ENCODE measurements at regions not wholly inside any gene's neighbourhood (a gene's known extent, or its start where the extent isn't known, plus 50 kb on each side); places are given as distances from the start of the nearest gene placed in this dataset.

GRCh38 chr3:182357928-182358327 lies 435.4 kb upstream of the ATP11B start:
- intact Hi-C loops (cut with micrococcal nuclease), result no loop called here
- Mint-ChIP-seq H3K27me3 (no peaks in the 10 kb centered on the region), H3K36me3 (ENCODE audit: low read depth) (no peaks in the 10 kb centered on the region), H3K27ac (no peak overlapping the region), H3K4me1 (ENCODE audit: low read depth) (no peaks in the 10 kb centered on the region), H3K4me3 (no peak overlapping the region), H3K9me3 (peaks cover 11% of the 10 kb centered on the region)

DNA sequence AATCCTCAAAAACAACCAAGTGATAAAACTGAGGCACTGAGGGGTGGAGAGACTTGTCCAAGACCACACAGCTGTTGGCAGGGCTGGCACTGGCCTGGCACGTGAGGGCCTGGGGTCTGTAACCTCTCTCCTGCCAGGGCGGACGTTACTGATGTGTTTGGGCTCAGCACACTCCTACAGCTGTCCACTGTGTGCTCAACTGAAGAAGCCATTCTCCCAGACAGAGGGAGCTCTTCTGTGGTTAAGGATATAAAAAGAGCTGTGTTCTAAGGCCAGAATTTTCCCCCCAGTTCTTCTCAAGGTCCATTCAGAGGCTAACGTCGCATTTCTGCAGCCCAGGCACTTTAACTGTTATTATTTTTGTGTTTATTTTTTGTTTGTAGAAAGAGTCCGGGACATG lies 429.0 kb upstream of the ATP11B start:
- Mint-ChIP-seq H3K4me1 (ENCODE audit: low read depth) (no peaks in the 10 kb centered on the region), H3K27ac (no peak overlapping the region), H3K9me3 (peaks cover 10% of the 10 kb centered on the region), H3K36me3 (ENCODE audit: low read depth) (no peaks in the 10 kb centered on the region), H3K27me3 (no peaks in the 10 kb centered on the region), H3K4me3 (no peak overlapping the region)
- intact Hi-C loops (cut with micrococcal nuclease), result no loop called here

GRCh38 chr3:182364723-182365650 lies 428.3 kb upstream of the ATP11B start:
- Mint-ChIP-seq H3K9me3 (peaks cover 3% of the 10 kb centered on the region), H3K4me1 (ENCODE audit: low read depth) (no peaks in the 10 kb centered on the region), H3K36me3 (ENCODE audit: low read depth) (no peaks in the 10 kb centered on the region), H3K4me3 (no peak overlapping the region), H3K27me3 (no peaks in the 10 kb centered on the region), H3K27ac (no peak overlapping the region)
- intact Hi-C loops (cut with micrococcal nuclease), result no loop called here

DNA sequence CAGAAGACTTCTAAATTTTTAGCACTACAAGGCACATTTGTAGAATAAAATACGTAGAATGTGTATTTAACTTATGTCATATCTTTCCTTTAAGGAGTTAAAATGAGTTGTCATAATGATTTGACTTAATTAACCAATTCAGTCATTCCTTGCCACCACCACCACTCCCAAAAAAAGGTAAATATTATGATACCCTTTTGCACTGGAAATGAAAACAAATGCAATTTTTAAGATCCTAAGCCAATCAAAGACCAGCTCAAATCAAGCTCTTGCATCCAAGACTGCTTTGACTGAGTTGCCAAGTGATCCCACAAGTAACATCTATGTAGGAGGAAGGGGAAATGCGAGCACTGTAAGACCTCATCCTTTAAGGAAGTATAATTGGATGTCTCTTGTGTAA lies 426.6 kb upstream of the ATP11B start:
- intact Hi-C loops (cut with micrococcal nuclease), result no loop called here
- H3K27ac Mint-ChIP-seq, result no peak overlapping the region
- H3K27me3 Mint-ChIP-seq, result no peaks in the 10 kb centered on the region
- no peaks in the 10 kb centered on the region for H3K9me3 Mint-ChIP-seq
- H3K36me3 Mint-ChIP-seq (ENCODE audit: low read depth), result no peaks in the 10 kb centered on the region
- H3K4me3 Mint-ChIP-seq, result no peak overlapping the region
- no peaks in the 10 kb centered on the region for H3K4me1 Mint-ChIP-seq (ENCODE audit: low read depth)

DNA sequence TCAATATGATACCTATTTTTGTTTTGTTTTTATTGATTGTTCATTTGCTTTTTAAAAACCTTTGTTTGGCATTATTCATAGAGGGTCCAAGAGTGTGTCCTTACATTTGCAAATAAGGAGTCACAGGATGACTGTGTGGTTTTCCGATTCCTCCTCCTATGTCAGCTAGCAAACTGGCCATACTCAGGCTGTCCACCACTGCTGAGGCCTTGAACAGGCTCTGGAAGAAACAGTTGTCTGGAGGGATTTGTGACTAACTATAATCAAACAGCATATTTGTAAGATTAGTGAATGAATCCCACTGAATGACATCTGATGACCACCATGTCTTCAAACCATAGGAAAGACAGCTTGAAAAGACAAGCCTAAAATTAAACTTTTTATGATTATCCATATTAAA lies 423.4 kb upstream of the ATP11B start:
- no peaks in the 10 kb centered on the region for H3K9me3 Mint-ChIP-seq
- intact Hi-C loops (cut with micrococcal nuclease), result no loop called here
- no peaks in the 10 kb centered on the region for H3K27me3 Mint-ChIP-seq
- H3K4me3 Mint-ChIP-seq, result no peak overlapping the region
- no peak overlapping the region for H3K27ac Mint-ChIP-seq
- no peaks in the 10 kb centered on the region for H3K4me1 Mint-ChIP-seq (ENCODE audit: low read depth)
- H3K36me3 Mint-ChIP-seq (ENCODE audit: low read depth), result no peaks in the 10 kb centered on the region

- H3K9me3 Mint-ChIP-seq, result no peaks in the 10 kb centered on the region
- H3K27ac Mint-ChIP-seq, result no peak overlapping the region
- intact Hi-C loops (cut with micrococcal nuclease), result no loop called here
- no peaks in the 10 kb centered on the region for H3K27me3 Mint-ChIP-seq
- H3K4me3 Mint-ChIP-seq, result no peak overlapping the region
- H3K36me3 Mint-ChIP-seq (ENCODE audit: low read depth), result no peaks in the 10 kb centered on the region
- H3K4me1 Mint-ChIP-seq (ENCODE audit: low read depth), result no peaks in the 10 kb centered on the region
Observed at GRCh38 chr3:182370949-182371348, 422.4 kb upstream of the ATP11B start.

DNA sequence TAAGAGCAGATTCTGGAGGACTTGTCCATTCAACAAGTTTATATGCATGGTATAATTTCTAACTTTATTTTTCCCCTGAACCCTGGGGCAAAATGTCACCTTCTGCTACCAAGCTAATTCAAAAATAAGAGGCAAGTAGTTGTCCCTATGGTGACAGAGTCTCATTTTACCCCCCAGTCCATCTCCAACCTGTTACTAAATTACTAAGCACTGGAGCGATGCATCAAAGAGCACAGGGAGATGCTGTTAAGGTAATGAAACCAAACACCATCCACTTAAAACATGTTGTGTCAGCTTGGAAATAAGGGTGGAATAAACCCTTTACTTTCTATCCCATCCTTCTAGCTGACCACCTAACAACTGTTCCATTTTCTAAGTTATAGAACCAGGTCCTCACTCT lies 417.4 kb upstream of the ATP11B start:
- H3K9me3 Mint-ChIP-seq, result peaks cover 6% of the 10 kb centered on the region
- intact Hi-C loops (cut with micrococcal nuclease), result no loop called here
- no peaks in the 10 kb centered on the region for H3K27me3 Mint-ChIP-seq
- H3K4me3 Mint-ChIP-seq, result no peak overlapping the region
- H3K4me1 Mint-ChIP-seq (ENCODE audit: low read depth), result no peaks in the 10 kb centered on the region
- H3K36me3 Mint-ChIP-seq (ENCODE audit: low read depth), result no peaks in the 10 kb centered on the region
- no peak overlapping the region for H3K27ac Mint-ChIP-seq

DNA sequence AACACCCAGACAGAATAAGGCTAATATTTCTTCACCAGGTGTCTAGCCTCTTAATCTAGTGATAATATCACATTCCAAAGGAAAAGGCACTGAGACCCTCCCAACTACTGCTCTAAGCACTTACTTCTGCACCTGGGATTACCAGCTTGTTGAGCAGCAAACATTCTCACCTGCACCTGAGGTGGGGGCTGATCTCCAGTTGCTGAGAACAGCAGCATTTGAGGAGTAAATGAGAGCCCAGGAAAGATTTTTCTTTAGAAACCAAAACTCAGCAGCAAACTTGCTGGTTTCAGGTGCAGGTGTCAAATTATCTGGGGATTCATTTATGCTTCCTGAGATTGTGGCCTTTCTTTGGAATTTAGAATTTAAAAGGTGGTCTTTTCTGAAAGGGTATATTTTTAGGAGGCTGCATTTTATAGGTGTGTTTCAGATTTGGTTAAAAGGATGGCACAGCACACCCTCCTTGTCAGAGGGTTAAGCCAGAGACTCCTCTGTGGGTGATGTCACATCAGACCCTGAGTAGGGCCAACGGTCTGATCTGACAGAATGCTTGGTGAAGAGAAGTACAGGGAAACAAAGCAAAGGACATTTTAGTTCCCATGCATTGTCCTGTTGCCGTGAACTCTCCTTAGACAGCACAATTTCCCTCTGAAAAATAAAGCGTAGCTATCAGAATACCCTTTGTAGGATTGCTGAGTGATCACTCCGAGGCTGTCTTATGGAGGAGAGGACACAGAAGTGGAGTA lies 411.0 kb upstream of the ATP11B start:
- H3K9me3 Mint-ChIP-seq, result peaks cover 6% of the 10 kb centered on the region
- no peak overlapping the region for H3K27ac Mint-ChIP-seq

DNA sequence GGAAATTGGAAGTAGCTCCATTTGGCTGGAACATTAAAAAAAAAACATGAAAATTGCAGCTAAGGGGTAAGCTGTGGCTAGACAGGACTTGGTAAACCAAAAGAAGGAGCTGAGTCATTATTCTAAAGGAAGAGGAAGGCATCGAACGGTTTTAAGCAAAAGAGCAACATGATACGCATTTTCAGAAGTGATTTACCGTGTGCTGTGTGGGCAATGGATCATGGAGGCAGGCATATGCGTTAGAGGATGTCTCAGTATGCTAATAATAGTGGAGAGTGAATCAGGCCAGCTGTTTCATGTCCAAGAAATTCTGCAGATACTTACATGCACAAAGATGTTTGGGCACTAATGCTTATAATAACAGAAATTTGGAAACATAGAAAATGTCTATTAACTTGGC lies 409.1 kb upstream of the ATP11B start:
- intact Hi-C loops (cut with micrococcal nuclease), result no loop called here
- Mint-ChIP-seq H3K27ac (no peak overlapping the region), H3K9me3 (peaks cover under 1% of the 10 kb centered on the region), H3K27me3 (no peaks in the 10 kb centered on the region), H3K4me3 (no peak overlapping the region), H3K36me3 (ENCODE audit: low read depth) (no peaks in the 10 kb centered on the region), H3K4me1 (ENCODE audit: low read depth) (no peaks in the 10 kb centered on the region)

More for the DNA sequence above, 411.0 kb upstream of the ATP11B start:
- no peak overlapping the region for H3K4me3 Mint-ChIP-seq
- H3K4me1 Mint-ChIP-seq (ENCODE audit: low read depth), result no peaks in the 10 kb centered on the region
- intact Hi-C loops (cut with micrococcal nuclease), result no loop called here
- H3K36me3 Mint-ChIP-seq (ENCODE audit: low read depth), result no peaks in the 10 kb centered on the region
- H3K27me3 Mint-ChIP-seq, result no peaks in the 10 kb centered on the region

GRCh38 chr3:182385356-182385755 lies 407.9 kb upstream of the ATP11B start:
- intact Hi-C loops (cut with micrococcal nuclease), result no loop called here

DNA sequence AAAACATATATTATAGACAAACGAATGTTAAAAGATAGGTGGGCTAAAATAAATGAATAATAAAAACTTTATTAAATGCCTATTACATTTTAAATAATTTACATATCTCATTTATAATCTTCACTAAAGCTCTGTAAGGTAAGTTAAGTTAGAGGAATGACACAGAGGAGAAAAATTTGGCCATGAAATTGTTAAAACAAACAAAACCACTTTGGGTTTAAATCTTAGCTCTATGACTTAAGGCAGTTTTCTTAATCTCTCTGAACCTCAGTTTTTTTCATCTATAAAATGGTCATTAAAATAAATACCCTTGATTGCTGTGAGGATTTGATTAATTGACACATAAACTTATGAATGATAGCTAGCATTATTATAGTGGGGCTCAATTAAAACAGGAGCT lies 404.8 kb upstream of the ATP11B start:
- no peak overlapping the region for H3K4me3 Mint-ChIP-seq
- intact Hi-C loops (cut with micrococcal nuclease), result no loop called here
- no peaks in the 10 kb centered on the region for H3K36me3 Mint-ChIP-seq (ENCODE audit: low read depth)
- no peaks in the 10 kb centered on the region for H3K9me3 Mint-ChIP-seq
- H3K27ac Mint-ChIP-seq, result no peak overlapping the region
- no peaks in the 10 kb centered on the region for H3K27me3 Mint-ChIP-seq
- no peaks in the 10 kb centered on the region for H3K4me1 Mint-ChIP-seq (ENCODE audit: low read depth)

More at GRCh38 chr3:182385356-182385755, 407.9 kb upstream of the ATP11B start:
- Mint-ChIP-seq H3K27me3 (no peaks in the 10 kb centered on the region), H3K36me3 (ENCODE audit: low read depth) (no peaks in the 10 kb centered on the region), H3K9me3 (no peaks in the 10 kb centered on the region), H3K4me3 (no peak overlapping the region), H3K27ac (no peak overlapping the region), H3K4me1 (ENCODE audit: low read depth) (no peaks in the 10 kb centered on the region)

- Mint-ChIP-seq H3K4me3 (no peak overlapping the region), H3K4me1 (ENCODE audit: low read depth) (no peaks in the 10 kb centered on the region), H3K27me3 (no peaks in the 10 kb centered on the region), H3K27ac (no peak overlapping the region), H3K36me3 (ENCODE audit: low read depth) (no peaks in the 10 kb centered on the region), H3K9me3 (no peaks in the 10 kb centered on the region)
- intact Hi-C loops (cut with micrococcal nuclease), result no loop called here
Observed at GRCh38 chr3:182389071-182389815, 404.1 kb upstream of the ATP11B start.

- Mint-ChIP-seq H3K9me3 (no peaks in the 10 kb centered on the region), H3K4me3 (no peak overlapping the region), H3K4me1 (ENCODE audit: low read depth) (no peaks in the 10 kb centered on the region), H3K36me3 (ENCODE audit: low read depth) (no peaks in the 10 kb centered on the region), H3K27me3 (no peaks in the 10 kb centered on the region), H3K27ac (no peak overlapping the region)
- intact Hi-C loops (cut with micrococcal nuclease), result no loop called here
Observed at GRCh38 chr3:182390421-182390820, 402.9 kb upstream of the ATP11B start.
